Testis (tissue), 2 donors: ENCODE measurements at regions not wholly inside any gene's neighbourhood (a gene's known extent, or its start where the extent isn't known, plus 50 kb on each side); places are given as distances from the start of the nearest gene placed in this dataset.

ENCODE experiments used
- DNase-seq: peaks from one replicate; pipeline ENCODE4 v3.0.0-alpha.2; 2019
- H3K27ac ChIP-seq, 2 donors: fragments of 200-600 bp; sonication (generic); one replicate each; pipeline ENCODE4 v1.5.1; 2019
- H3K27me3 ChIP-seq: fragments of 200-600 bp; sonication (generic); one replicate; pipeline ENCODE4 v1.5.1; 2019
- H3K36me3 ChIP-seq: fragments of 200-600 bp; sonication (generic); one replicate; pipeline ENCODE4 v1.5.1; 2017; ENCODE audit warnings: low read depth; ENCODE audit errors: missing control alignments
- H3K4me1 ChIP-seq: fragments of 200-600 bp; sonication (generic); one replicate; pipeline ENCODE4 v1.5.1; 2019
- H3K4me3 ChIP-seq, 2 donors: fragments of 200-600 bp; sonication (generic); one replicate each; pipeline ENCODE4 v1.5.1; 2017 to 2019
- H3K9me3 ChIP-seq: fragments of 200-600 bp; sonication (generic); one replicate; pipeline ENCODE4 v1.5.1; 2017
- CTCF ChIP-seq, 3 experiments: fragments of 450-650 bp in 2 of 3; fragments of 200-600 bp in 1 of 3; sonication (generic) in 1 of 3; IDR thresholded peaks; one replicate each; pipeline ENCODE4 v1.5.1; 2016 to 2019; ENCODE audit warnings: antibody characterized with exemption in 3 of 3, mild to moderate bottlenecking in 2 of 3, moderate library complexity in 1 of 3
- POLR2A ChIP-seq: fragments of 450-650 bp; IDR thresholded peaks from one replicate; pipeline ENCODE4 v1.6.1; 2017; ENCODE audit warnings: antibody characterized with exemption, mild to moderate bottlenecking, moderate library complexity
- WGBS, 2 donors: methylation state at CpG; one replicate each; pipeline ENCODE4 v1.1.5; 2018; 5-methylcytosine and 5-hydroxymethylcytosine counted together
- intact Hi-C: fragments of 100-400 bp; cut with DNase I; formaldehyde crosslinking; loops from one replicate; pipeline ENCODE4 v1.15.1; 2023; ENCODE audit warnings: low total_unique reads

- Histone ChIP-seq H3K27me3 (no peaks in the 10 kb centered on the region), H3K4me3 (no peak overlapping the region), H3K36me3 (no peaks in the 10 kb centered on the region), H3K9me3 (no peaks in the 10 kb centered on the region), H3K4me1 (no peaks in the 10 kb centered on the region), H3K27ac (no peak overlapping the region)
- intact Hi-C loops, result no loop called here
- TF ChIP-seq POLR2A (no peak), CTCF (IDR thresholded peaks at IDR 0.05) (no peak)
- WGBS, 2 donors, result 77 to 85% methylated on average over 2 of the region's 2 CpGs
- DNase-seq, result no peak
Observed at GRCh38 chr5:87605663-87606062, 192.9 kb upstream of the CCNH start.

DNA sequence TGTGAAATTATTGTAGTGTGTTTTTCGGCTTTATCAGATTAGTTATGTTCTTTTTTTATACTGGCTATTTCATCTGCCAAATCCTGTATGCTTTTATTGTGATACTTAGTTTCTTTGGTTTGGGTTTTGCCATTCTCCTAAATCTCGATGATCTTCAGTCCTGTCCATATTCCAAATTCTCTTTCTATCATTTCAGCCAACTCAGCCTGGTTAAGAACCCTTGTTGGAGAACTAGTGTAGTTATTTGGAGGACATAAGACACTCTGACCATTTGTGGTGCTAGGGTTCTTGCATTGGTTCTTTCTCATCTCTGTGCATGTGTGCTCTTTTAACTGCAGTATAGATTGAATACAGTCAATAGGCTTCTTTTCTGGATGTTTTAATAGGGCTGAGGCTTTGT is 187.0 kb upstream of the CCNH start:
- H3K9me3 ChIP-seq, result no peaks in the 10 kb centered on the region
- no peak overlapping the region for H3K27ac ChIP-seq
- intact Hi-C loops, result no loop called here
- no peaks in the 10 kb centered on the region for H3K4me1 ChIP-seq
- no peaks in the 10 kb centered on the region for H3K36me3 ChIP-seq
- TF ChIP-seq CTCF (IDR thresholded peaks at IDR 0.05) (no peak), POLR2A (no peak)
- no peak for DNase-seq
- WGBS, 2 donors, result 80 to 94% methylated on average over 2 of the region's 2 CpGs
- H3K27me3 ChIP-seq, result no peaks in the 10 kb centered on the region
- H3K4me3 ChIP-seq, result no peak overlapping the region

DNA sequence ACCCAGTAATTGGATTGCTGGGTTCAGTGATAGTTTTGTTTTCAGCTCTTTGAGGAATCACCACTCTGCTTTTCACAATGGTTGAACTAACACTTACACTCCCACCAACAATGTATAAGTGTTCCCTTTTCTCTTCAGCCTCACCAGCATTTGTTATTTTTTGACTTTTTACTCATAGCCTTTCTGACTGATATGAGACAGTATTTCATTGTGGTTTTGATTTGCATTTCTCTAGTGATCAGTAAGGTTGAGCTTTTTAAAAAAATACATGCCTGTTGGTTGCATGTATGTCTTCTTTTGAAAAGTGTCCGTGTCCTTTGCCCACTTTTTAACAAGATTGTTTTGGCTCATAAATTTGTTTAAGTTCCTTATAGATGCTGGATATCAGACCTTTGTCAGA is 185.7 kb upstream of the CCNH start:
- Histone ChIP-seq H3K4me1 (no peaks in the 10 kb centered on the region), H3K36me3 (no peaks in the 10 kb centered on the region), H3K27me3 (no peaks in the 10 kb centered on the region), H3K4me3 (no peak overlapping the region), H3K9me3 (no peaks in the 10 kb centered on the region), H3K27ac (no peak overlapping the region)
- no peak for DNase-seq
- 70 to 87% methylated on average over 1 of the region's 1 CpG for WGBS, 2 donors
- TF ChIP-seq POLR2A (no peak), CTCF (IDR thresholded peaks at IDR 0.05) (no peak)
- intact Hi-C loops, result no loop called here

GRCh38 chr5:87594566-87594965 is 181.8 kb upstream of the CCNH start:
- Histone ChIP-seq H3K27ac (no peak overlapping the region), H3K27me3 (no peaks in the 10 kb centered on the region), H3K9me3 (no peaks in the 10 kb centered on the region), H3K4me1 (no peaks in the 10 kb centered on the region), H3K4me3 (no peak overlapping the region), H3K36me3 (no peaks in the 10 kb centered on the region)
- intact Hi-C loops, result no loop called here
- no peak for TF ChIP-seq CTCF (IDR thresholded peaks at IDR 0.05)
- TF ChIP-seq POLR2A, result no peak
- DNase-seq, result no peak
- WGBS, 2 donors, result 68 to 82% methylated on average over 1 of the region's 1 CpG

GRCh38 chr5:87589587-87589986 is 176.9 kb upstream of the CCNH start:
- TF ChIP-seq POLR2A, result no peak
- no peak for TF ChIP-seq CTCF (IDR thresholded peaks at IDR 0.05)
- no peak overlapping the region for H3K27ac ChIP-seq
- H3K27me3 ChIP-seq, result no peaks in the 10 kb centered on the region
- no peaks in the 10 kb centered on the region for H3K36me3 ChIP-seq
- DNase-seq, result no peak
- WGBS, 2 donors, result 80 to 86% methylated on average over 2 of the region's 2 CpGs
- no peak overlapping the region for H3K4me3 ChIP-seq
- H3K9me3 ChIP-seq, result no peaks in the 10 kb centered on the region
- H3K4me1 ChIP-seq, result no peaks in the 10 kb centered on the region
- intact Hi-C loops, result no loop called here
